WTC11 (cell line): ENCODE measurements at regions not wholly inside any gene's neighbourhood (a gene's known extent, or its start where the extent isn't known, plus 50 kb on each side); places are given as distances from the start of the nearest gene placed in this dataset.

Experiments used
- ATAC-seq: fragments of 200-7000 bp; cut with Tn5 transposase; 2 replicates; pipeline ENCODE4 v1.10.0; 2021; ENCODE audit warnings: mild to moderate bottlenecking, moderate library complexity
- CTCF ChIA-PET: fragments of 300-600 bp; sonication (Branson Sonifier 250); formaldehyde crosslinking; loops from one replicate; lab custom pipeline; 2021; ENCODE audit warnings: antibody characterized with exemption; lab: Charles Lee
- POLR2A ChIA-PET: fragments of 350-600 bp; sonication (Branson Sonifier 250); formaldehyde crosslinking; loops from one replicate; lab custom pipeline; 2021; ENCODE audit warnings: antibody characterized with exemption; lab: Charles Lee
- DNase-seq: peaks from one replicate; pipeline ENCODE4 v3.0.0; 2021; ENCODE audit warnings: low spot score
- H3K27ac Mint-ChIP-seq: 2 replicates; pipeline ENCODE4 v1.8.0; 2021; ENCODE audit warnings: mixed read lengths
- H3K27me3 Mint-ChIP-seq: 2 replicates; pipeline ENCODE4 v1.8.0; 2021; ENCODE audit warnings: low read depth, mild to moderate bottlenecking, moderate library complexity, mixed read lengths
- H3K36me3 Mint-ChIP-seq: 2 replicates; pipeline ENCODE4 v1.8.0; 2021; ENCODE audit warnings: mixed read lengths
- H3K4me1 Mint-ChIP-seq: 2 replicates; pipeline ENCODE4 v1.8.0; 2022; ENCODE audit warnings: mixed read lengths
- H3K4me3 Mint-ChIP-seq: 2 replicates; pipeline ENCODE4 v1.8.0; 2021; ENCODE audit warnings: mild to moderate bottlenecking, moderate library complexity, mixed read lengths
- H3K9me3 Mint-ChIP-seq: 2 replicates; pipeline ENCODE4 v1.8.0; 2021; ENCODE audit warnings: mixed read lengths
- ATF1 ChIP-seq: sonication (generic); formaldehyde crosslinking; IDR thresholded peaks from 2 replicates; pipeline ENCODE4 v1.8.1; 2023; ENCODE audit warnings: mild to moderate bottlenecking, moderate library complexity, missing genetic modification reagents
- CBFB ChIP-seq: sonication (generic); formaldehyde crosslinking; IDR thresholded peaks from 2 replicates; pipeline ENCODE4 v1.8.1; 2022; ENCODE audit warnings: mild to moderate bottlenecking, low read depth, missing genetic modification reagents
- ELF4 ChIP-seq: sonication (generic); formaldehyde crosslinking; IDR thresholded peaks from 2 replicates; pipeline ENCODE4 v1.8.1; 2022; ENCODE audit warnings: low read depth, mild to moderate bottlenecking, moderate library complexity, missing genetic modification reagents
- EMX1 ChIP-seq: fragments of 250-450 bp; sonication (Bioruptor Pico); IDR thresholded peaks from 2 replicates; pipeline ENCODE4 v1.8.0; 2021; ENCODE audit warnings: mild to moderate bottlenecking
- ESRRA ChIP-seq: sonication (generic); formaldehyde crosslinking; IDR thresholded peaks from 2 replicates; pipeline ENCODE4 v1.8.1; 2022; ENCODE audit warnings: mild to moderate bottlenecking, missing genetic modification reagents, borderline replicate concordance
- ETV6 ChIP-seq: sonication (generic); formaldehyde crosslinking; IDR thresholded peaks from 2 replicates; pipeline ENCODE4 v1.8.1; 2022; ENCODE audit warnings: mild to moderate bottlenecking, missing genetic modification reagents
- GRHL2 ChIP-seq: fragments of 250-450 bp; sonication (Bioruptor Pico); IDR thresholded peaks from 2 replicates; pipeline ENCODE4 v1.8.0; 2022; ENCODE audit warnings: mild to moderate bottlenecking, moderate library complexity; ENCODE audit not compliant: insufficient replicate concordance, severe bottlenecking
- HMGA2 ChIP-seq: fragments of 250-450 bp; sonication (Bioruptor Pico); IDR thresholded peaks from 2 replicates; pipeline ENCODE4 v1.4.0; 2021; ENCODE audit warnings: mild to moderate bottlenecking, moderate library complexity
- KAT7 ChIP-seq: sonication (generic); formaldehyde crosslinking; IDR thresholded peaks from 2 replicates; pipeline ENCODE4 v1.8.1; 2023; ENCODE audit warnings: missing genetic modification reagents, mild to moderate bottlenecking, borderline replicate concordance
- MXD4 ChIP-seq: fragments of 250-450 bp; sonication (Bioruptor Pico); IDR thresholded peaks from 2 replicates; pipeline ENCODE4 v1.8.0; 2021; ENCODE audit warnings: mild to moderate bottlenecking, moderate library complexity, borderline replicate concordance
- NFATC4 ChIP-seq: fragments of 250-450 bp; sonication (Bioruptor Pico); IDR thresholded peaks from 2 replicates; pipeline ENCODE4 v1.9.0; 2021; ENCODE audit warnings: mild to moderate bottlenecking
- NR1H2 ChIP-seq: sonication (generic); formaldehyde crosslinking; IDR thresholded peaks from 2 replicates; pipeline ENCODE4 v1.9.0; 2021; ENCODE audit warnings: mild to moderate bottlenecking, moderate library complexity, missing genetic modification reagents
- OVOL2 ChIP-seq: fragments of 250-450 bp; sonication (Bioruptor Pico); IDR thresholded peaks from 2 replicates; pipeline ENCODE4 v1.9.0; 2021; ENCODE audit warnings: mild to moderate bottlenecking, borderline replicate concordance
- RELA ChIP-seq: sonication (generic); formaldehyde crosslinking; IDR thresholded peaks from 2 replicates; pipeline ENCODE4 v1.8.1; 2022; ENCODE audit warnings: missing genetic modification reagents, mild to moderate bottlenecking, borderline replicate concordance
- SOX15 ChIP-seq: fragments of 250-450 bp; sonication (Bioruptor Pico); IDR thresholded peaks from 2 replicates; pipeline ENCODE4 v1.9.0; 2021; ENCODE audit warnings: mild to moderate bottlenecking
- ZNF232 ChIP-seq: sonication (generic); formaldehyde crosslinking; IDR thresholded peaks from 2 replicates; pipeline ENCODE4 v1.8.0; 2022; ENCODE audit warnings: mild to moderate bottlenecking, missing genetic modification reagents
- ZNF317 ChIP-seq: sonication (generic); formaldehyde crosslinking; IDR thresholded peaks from 2 replicates; pipeline ENCODE4 v1.8.1; 2023; ENCODE audit warnings: low read depth, mild to moderate bottlenecking, moderate library complexity, missing genetic modification reagents, borderline replicate concordance
- TF ChIP-seq, protein P1 (sequence below): sonication (generic); formaldehyde crosslinking; IDR thresholded peaks from 2 replicates; pipeline ENCODE4 v1.8.1; 2022; ENCODE audit warnings: mild to moderate bottlenecking, missing genetic modification reagents, moderate library complexity, borderline replicate concordance
- TF ChIP-seq, protein P2 (sequence below): sonication (generic); formaldehyde crosslinking; IDR thresholded peaks from 2 replicates; pipeline ENCODE4 v1.8.1; 2022; ENCODE audit warnings: low read depth, missing genetic modification reagents, borderline replicate concordance
- TF ChIP-seq, protein P3 (sequence below): fragments of 250-450 bp; sonication (Bioruptor Pico); IDR thresholded peaks from 2 replicates; pipeline ENCODE4 v1.9.0; 2021; ENCODE audit warnings: mild to moderate bottlenecking
- TF ChIP-seq, protein P4 (sequence below): fragments of 250-450 bp; sonication (Bioruptor Pico); conservative IDR thresholded peaks from 2 replicates; pipeline ENCODE4 v1.9.0; 2021; ENCODE audit warnings: mild to moderate bottlenecking
- TF ChIP-seq, protein P5 (sequence below): sonication (generic); formaldehyde crosslinking; IDR thresholded peaks from 2 replicates; pipeline ENCODE4 v1.8.1; 2022; ENCODE audit warnings: low read depth, mild to moderate bottlenecking, moderate library complexity, missing genetic modification reagents, borderline replicate concordance

DNA sequence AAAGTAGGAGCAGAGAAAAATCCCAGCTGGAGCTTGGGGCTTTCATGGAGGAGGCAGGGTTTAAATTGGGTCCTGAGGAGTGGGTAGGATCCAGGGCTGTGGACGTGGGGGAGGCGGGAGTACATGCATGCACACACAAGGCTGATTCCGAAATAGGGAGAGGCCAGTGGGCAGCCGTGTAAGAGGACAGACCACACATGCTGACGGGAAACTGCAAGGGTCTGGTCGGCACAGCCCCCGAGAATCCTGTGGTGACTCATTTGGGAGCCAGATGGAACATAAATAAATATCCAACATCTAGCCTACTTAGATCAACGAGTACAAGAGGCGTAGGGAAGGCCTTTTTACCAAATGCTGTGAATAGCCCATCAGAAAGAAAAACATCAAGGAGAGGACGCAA, 216.3 kb upstream of the ZNF507 start (continued):
- TF ChIP-seq, protein P1, sequence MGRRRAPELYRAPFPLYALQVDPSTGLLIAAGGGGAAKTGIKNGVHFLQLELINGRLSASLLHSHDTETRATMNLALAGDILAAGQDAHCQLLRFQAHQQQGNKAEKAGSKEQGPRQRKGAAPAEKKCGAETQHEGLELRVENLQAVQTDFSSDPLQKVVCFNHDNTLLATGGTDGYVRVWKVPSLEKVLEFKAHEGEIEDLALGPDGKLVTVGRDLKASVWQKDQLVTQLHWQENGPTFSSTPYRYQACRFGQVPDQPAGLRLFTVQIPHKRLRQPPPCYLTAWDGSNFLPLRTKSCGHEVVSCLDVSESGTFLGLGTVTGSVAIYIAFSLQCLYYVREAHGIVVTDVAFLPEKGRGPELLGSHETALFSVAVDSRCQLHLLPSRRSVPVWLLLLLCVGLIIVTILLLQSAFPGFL: no peak
- no peak for TF ChIP-seq SOX15 (CRISPR knock-in tag)
- TF ChIP-seq OVOL2 (CRISPR knock-in tag): no peak
- TF ChIP-seq MXD4: no peak
- no peak for TF ChIP-seq ETV6 (CRISPR knock-in tag)
- TF ChIP-seq HMGA2: no peak
- no peak for TF ChIP-seq KAT7 (CRISPR knock-in tag)
- TF ChIP-seq, protein P2, sequence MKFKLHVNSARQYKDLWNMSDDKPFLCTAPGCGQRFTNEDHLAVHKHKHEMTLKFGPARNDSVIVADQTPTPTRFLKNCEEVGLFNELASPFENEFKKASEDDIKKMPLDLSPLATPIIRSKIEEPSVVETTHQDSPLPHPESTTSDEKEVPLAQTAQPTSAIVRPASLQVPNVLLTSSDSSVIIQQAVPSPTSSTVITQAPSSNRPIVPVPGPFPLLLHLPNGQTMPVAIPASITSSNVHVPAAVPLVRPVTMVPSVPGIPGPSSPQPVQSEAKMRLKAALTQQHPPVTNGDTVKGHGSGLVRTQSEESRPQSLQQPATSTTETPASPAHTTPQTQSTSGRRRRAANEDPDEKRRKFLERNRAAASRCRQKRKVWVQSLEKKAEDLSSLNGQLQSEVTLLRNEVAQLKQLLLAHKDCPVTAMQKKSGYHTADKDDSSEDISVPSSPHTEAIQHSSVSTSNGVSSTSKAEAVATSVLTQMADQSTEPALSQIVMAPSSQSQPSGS (CRISPR knock-in tag): no peak
- TF ChIP-seq, protein P3, sequence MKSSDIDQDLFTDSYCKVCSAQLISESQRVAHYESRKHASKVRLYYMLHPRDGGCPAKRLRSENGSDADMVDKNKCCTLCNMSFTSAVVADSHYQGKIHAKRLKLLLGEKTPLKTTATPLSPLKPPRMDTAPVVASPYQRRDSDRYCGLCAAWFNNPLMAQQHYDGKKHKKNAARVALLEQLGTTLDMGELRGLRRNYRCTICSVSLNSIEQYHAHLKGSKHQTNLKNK (CRISPR knock-in tag): no peak
- no peak for TF ChIP-seq ESRRA (CRISPR knock-in tag)

DNA sequence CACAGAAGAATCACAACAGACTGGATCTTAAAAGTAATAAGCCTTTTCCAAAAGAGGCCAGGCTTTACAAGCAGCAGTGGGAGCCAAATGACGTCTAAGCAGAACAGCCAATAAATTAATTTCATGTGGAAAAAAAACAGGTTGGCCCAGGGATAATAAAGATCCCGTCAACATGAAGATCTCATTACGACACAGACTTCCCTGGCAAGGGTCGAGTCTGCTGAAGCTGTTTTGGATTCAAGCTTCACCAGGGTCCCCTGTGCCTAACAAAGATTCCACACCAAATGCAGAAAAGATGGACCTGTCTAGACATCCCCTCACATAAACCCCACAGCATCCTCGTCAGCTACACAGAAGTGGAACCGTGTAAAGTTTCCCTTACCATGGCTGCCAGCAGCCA, 215.1 kb upstream of the ZNF507 start:
- TF ChIP-seq ZNF317 (CRISPR knock-in tag) (no peak), ATF1 (CRISPR knock-in tag) (no peak), CBFB (CRISPR knock-in tag) (no peak), EMX1 (CRISPR knock-in tag) (no peak), ZNF232 (CRISPR knock-in tag) (no peak), NFATC4 (no peak), GRHL2 (no peak), RELA (no peak), NR1H2 (no peak), ELF4 (no peak)
- TF ChIP-seq, protein P4, sequence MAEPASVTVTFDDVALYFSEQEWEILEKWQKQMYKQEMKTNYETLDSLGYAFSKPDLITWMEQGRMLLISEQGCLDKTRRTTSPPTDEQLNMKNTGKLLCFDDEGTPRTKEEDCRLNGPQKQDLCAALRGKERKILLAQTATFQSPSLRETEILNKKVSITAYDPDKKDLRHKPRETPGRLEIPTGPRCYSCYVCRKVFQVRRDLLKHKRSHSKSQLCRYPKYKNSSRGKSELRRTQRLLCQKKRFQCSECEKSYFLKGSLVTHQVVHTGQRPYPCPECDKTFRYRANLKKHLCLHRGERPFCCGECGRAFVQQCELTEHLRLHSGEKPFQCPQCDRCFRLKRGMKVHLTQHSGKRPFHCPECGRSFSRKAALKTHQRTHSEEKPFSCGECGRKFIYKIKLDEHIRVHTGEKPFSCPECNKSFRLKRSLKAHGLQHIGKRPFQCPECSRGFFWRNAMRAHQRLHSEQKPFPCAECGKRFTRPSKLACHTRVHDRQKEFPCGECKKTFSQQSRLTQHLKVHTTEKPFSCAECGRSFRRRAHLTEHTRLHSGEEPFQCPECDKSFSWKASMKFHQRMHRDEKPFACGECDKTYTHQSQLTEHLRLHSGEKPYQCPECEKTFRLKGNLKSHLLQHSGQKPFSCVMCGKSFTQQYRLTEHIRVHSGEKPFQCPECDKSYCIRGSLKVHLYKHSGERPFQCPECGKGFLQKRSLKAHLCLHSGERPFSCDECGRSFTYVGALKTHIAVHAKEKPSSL (CRISPR knock-in tag): no peak
- TF ChIP-seq, protein P5, sequence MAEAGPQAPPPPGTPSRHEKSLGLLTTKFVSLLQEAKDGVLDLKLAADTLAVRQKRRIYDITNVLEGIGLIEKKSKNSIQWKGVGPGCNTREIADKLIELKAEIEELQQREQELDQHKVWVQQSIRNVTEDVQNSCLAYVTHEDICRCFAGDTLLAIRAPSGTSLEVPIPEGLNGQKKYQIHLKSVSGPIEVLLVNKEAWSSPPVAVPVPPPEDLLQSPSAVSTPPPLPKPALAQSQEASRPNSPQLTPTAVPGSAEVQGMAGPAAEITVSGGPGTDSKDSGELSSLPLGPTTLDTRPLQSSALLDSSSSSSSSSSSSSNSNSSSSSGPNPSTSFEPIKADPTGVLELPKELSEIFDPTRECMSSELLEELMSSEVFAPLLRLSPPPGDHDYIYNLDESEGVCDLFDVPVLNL (CRISPR knock-in tag): no peak
- Mint-ChIP-seq H3K4me1 (no peaks in the 10 kb centered on the region), H3K27me3 (no peaks in the 10 kb centered on the region), H3K27ac (no peak overlapping the region), H3K36me3 (no peaks in the 10 kb centered on the region), H3K9me3 (no peaks in the 10 kb centered on the region), H3K4me3 (no peak overlapping the region)
- ChIA-PET POLR2A (no interaction called here), CTCF (interaction anchor here (1.1 kb wide), 1 partner anchor 93 kb away, joined by 3 read pairs; no protein-coding TSS in a partner anchor)
- no peak for DNase-seq
- ATAC-seq: no peak
